HCEC 1CT (cell line): ENCODE measurements at regions not wholly inside any gene's neighbourhood (a gene's known extent, or its start where the extent isn't known, plus 50 kb on each side); places are given as distances from the start of the nearest gene placed in this dataset.
A peak's percentile ranks its signal among the peaks of the same experiment; 100 is the strongest.

ENCODE experiments used
- DNase-seq: peaks from one replicate; pipeline ENCODE4 v3.0.0-alpha.2; 2017

DNA sequence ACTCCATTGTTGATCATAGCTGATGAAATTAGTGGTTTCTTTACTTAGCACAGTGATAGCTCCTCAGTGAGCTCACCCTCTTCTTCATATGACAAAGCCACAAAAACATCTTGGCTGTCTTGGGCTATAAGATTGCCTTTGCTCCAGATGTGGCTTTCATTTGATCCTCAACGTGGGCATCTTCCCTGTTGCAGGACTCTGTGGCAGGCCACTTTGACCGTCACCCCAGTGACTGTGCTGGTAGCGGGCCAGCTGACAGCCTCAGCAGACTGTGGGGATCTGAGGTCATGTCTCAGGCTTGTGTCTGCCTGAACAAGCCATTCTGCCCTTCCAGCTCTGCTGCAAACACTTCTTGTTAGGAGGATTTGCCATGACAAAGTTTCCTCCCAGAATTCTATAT, 422.2 kb downstream of the NR2F1-AS1 start:
- no peak for DNase-seq

DNA sequence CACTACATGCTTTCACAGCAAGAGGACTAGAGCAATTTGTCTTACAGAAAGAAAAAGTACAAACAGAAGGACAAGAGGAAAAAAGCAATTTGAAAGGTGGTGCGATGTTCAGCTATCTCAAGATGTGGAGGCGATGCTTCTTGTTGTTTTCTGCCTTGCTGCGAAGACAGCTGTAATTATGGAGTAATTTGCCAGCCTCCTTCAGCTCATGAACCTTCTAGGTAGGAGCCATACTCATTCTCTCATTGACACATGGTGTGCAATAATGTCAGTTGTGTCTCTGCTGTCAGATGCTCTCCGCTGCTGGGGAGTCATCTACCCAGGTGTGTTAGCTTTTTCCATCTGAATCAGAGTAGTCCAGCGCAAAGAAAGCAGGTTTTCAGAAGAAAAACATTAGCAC, 424.5 kb downstream of the NR2F1-AS1 start:
- no peak for DNase-seq

DNA sequence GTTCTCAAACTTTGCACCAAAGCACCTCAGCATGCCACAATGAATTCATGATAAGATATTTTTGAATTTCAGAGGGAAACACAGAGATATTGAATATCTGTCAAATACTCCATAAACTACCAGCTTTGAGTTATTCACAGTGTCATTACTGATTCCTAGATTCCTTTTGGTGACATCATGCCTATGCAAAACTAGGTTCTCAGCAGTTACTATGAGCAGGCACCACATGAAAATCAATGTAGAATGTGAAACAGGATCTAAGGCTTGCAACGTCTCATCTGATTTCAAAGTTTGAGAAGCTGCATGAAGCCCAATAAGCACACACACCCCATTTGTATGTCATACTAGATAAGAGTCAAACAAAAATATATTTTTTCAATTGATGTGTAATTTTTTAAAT, 426.5 kb downstream of the NR2F1-AS1 start:
- no peak for DNase-seq

DNA sequence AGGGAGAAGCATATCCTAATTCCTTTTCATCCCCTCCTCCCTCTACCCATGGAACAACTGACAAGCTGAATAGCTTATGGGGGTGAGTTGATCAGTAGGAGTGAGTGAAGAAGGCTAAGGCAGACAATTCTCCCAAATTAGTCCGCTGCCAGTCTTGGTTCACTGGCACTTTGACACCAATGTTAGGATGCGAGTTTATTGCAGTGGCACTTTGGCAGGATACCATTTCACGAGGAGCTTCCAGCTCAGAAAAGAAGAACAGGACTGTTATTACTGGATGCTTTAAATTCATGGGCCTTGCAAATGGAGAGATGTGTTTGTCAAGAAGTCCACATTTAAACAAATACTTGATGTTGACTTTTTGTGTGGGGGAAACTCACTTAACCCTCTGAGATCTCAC, 427.6 kb downstream of the NR2F1-AS1 start:
- DNase-seq, result no peak

DNA sequence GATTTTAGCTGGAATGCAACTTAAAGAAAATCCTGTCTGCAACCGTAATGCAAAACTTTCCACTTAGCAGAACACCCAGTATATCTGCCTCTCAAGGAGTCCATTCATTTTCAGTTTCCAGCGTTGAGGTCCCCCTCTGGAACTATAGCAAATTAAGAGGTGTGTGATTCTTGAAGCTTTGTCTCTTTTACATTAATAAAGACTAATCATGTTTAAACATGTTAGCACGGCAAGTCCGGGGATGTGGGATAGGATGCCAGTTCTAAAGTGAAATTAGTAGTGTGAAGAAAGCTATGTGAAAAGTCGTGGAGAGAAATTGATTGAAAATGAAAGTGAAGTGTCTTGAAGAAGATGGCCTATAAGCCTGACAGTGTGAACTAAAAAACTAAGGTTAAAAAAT, 429.1 kb downstream of the NR2F1-AS1 start:
- no peak for DNase-seq

DNA sequence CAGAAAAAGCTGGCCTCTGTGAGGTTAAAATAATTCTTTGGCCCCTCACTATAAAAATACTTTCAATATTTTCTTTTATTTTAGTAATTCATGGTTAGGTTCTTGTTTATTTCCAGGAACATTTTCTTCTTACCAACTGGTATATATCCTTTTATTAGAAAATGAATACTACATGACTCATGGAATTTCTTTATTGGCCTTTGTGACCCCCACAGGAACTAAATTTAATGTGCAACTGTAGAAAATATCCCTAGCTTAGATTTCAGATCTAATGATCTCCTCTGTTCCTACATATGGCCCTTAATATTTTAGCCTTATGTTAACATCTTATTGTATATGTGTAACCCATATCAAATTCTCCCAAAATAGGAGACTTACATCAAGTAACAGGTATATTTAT, 429.9 kb downstream of the NR2F1-AS1 start:
- DNase-seq, result peak; percentile 78

DNA sequence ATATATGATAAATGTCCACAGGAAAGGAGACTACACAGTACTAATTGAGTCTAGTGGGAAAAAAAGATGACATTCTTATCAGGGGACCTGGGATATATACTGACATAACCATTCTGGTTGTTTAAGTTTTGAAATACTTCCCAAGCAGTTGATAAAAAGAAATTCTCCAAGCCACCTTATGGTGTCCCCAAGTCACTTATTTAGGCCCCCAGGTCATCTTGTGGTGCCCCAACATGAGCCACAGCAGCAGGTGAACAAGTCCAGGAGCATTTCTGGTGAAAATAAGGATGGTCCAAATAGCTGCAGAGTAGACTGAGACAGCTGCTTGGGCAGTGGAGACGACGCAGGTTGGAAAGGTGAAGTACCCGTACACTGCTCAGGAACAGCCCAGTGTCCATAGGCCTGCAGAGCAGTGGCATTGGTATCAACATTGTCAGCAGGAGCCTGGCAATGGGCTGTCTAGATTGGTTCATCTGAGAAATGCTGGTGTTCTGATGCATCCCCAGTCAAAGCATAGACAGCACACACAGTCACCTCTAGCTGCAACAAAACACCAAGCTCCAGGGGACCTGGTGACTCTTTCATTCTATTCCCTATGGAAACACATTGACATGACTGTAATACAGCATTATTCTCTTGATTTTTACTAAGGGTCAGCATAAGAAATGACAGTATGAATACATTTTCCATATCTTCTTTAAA, 430.6 kb downstream of the NR2F1-AS1 start:
- DNase-seq, result peak; percentile 32

DNA sequence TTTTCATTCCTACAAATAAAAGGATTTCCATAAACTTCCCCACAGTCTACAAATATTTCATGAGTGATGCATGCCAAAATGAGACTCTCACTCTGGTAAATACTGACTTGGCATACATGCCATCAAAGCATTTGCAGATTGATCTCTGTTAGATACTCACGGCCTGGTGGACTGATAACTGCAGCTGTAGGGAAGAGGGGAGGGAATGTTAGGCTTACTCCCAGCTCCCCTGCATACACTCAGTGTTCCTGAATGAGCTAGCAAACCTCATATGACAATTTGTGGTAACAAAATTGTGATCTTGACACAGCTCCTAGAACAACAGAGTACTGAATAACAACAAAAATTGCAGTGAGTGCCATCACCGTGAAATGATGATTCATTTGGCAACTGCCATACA, 435.3 kb downstream of the NR2F1-AS1 start:
- DNase-seq, result no peak

DNA sequence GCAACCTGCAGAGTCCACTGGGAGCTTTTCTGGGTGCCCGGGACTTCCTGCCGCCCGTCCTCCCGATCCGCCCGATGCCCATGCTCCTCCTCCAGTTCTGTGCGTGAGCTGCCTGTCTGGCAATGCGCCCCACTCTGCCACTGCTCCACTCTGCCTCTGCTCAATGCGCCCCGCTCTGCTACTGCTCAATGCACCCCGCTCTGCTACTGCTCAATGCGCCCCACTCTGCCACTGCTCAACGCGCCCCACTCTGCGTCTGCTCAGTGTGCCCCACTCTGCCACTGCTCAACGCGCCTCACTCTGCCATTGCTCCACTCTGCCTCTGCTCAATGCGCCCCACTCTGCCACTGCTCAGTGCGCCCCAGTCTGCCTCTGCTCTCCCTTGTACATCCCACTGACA, 436.0 kb downstream of the NR2F1-AS1 start:
- DNase-seq, result no peak

DNA sequence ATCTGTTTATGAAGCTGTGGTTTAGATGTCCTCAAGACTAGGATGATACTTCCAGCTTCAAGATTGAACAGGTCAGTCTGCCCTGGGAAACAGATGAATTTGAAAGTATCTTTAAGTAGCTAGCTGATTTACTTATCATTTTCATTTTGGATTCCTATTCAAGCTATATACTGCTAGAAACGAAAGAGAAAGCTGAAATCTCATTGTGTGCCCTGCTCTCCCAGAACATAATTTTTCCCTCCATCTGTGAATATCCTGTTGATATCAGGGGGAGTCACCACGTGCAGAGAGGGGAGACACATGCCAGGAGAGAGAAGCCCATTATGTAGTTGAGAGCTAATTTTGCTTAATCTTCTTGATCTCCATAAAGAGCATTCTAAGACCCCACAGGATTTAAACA, 439.1 kb downstream of the NR2F1-AS1 start:
- no peak for DNase-seq

DNA sequence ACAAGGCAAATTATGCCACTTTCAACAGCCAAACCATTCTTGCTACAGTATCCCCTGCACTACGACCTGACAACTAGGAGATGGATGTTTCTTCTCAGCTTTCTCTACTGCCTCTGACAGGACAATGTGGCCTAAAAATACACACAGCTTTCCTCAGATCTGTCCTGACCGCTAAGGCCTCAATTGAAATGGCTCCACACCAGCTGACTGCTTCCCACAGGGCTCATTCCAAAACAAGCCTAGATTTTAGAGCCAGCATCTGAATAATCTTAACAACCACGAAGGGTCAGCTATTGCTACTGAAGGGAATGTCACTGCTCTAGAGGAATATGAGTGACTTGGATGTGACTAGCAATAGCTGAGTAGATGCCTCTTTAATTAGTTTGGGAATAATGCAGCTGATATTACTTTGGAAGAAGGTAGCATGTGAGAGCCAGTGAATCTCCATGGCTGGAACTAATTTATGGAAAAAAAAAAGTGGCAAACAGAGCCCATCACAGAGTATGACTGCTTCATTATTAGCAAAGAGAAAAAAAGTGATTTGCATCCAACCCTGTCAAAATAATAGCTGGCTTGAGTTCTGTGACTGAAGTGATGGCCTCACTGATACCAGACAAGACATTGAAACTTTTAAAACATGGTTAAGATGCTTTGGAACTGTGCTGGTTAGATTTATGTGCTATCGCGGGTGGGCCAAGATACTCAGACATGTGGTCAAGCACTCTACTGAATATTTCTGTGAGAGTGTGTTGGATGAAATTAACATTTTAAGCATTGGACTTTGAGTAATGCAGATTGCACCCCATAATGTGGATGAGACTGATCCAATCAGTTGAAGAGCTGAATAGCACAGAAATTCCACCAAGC, 450.2 kb downstream of the NR2F1-AS1 start:
- DNase-seq, result no peak

DNA sequence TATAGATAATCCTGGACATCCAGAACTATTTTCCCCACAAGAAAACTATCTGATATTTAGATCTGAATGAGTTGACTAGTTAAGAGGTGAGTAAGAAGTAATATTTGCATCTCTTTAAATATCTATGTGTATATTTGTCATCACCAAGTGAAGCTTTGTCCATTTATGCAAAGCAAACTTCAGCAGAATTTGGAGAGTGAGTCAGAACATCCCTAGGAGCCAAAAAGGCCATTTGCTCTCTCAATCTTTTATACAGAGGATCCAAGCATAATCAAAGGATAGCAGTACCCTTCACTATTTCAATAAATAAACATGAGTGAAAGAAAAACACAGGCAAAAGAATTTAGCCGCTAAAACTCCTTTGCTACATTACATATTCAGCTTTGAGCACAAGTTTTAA, 454.4 kb downstream of the NR2F1-AS1 start:
- DNase-seq, result peak; percentile 62

DNA sequence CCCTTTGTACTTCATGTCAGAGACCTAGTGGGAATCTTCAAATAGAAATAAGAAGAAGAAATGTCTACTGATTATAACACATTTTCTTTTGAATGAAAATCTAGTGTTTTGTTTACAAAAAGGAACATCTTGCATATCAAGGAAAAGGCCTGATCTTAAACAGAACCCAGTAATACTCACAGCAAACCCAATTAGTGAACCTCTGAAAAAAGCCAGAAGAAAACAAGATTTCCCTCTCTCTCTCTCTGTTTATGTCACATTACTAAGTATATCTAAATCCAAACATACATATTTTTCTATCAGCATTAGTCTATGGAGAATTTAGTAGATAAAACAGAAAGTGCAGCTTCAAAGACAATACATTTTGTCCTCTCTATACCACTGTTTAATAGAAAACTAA, 457.9 kb downstream of the NR2F1-AS1 start:
- no peak for DNase-seq

DNA sequence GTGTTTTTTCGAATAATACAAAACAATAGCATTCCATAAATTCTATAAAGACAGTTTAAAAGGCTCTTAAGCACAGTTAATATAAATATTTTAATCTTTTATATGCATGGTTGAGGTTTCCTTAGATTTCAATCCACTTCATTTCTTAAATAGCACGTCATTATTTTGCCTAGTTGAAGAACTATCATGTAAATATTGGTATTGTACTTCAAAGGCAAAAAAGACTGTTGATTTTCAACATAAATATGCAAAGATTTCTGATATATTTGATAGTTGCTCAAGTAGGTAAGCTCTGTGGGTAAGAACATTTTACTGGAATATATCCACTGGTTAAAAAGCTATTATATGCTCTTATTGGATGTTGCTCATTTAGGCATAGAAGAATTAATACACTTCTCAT, 458.6 kb downstream of the NR2F1-AS1 start:
- DNase-seq, result no peak

DNA sequence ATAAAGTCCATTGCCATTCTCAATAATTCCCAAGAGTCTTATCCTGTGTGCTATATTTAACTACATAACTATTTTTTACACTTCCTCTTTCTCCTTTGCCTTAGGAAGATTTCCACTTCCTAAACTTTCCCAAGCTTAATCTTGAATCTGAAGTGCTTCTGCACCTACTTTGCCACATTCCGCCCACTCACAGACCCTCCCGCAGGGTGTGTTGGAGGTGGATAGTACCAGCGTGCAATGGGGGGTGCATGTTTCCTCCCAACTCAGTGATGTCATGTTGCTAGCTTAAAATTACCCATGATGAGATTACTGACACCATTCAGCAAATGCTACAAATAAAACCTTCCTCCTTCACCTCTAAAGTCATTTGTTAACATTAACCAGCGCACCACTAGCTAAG, 460.2 kb downstream of the NR2F1-AS1 start:
- no peak for DNase-seq

DNA sequence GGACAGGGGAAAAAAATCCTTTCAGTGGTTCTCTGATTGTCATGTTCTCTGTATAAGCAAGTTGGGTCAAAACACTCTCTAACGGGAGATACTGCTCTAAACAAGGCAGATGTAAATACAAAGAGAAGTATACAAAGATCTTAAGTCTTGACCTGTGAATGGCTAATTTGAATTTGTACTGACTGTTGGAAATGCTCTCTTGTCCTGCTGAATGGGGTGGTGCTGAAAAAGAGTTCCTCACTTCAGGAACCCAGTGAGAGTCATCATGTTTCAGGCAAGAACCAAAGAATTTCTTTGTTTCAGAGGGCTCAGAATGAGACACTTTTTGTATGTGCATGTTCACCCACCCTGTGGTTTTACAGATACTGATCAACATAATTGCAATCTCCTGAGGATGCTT, 461.0 kb downstream of the NR2F1-AS1 start:
- no peak for DNase-seq

DNA sequence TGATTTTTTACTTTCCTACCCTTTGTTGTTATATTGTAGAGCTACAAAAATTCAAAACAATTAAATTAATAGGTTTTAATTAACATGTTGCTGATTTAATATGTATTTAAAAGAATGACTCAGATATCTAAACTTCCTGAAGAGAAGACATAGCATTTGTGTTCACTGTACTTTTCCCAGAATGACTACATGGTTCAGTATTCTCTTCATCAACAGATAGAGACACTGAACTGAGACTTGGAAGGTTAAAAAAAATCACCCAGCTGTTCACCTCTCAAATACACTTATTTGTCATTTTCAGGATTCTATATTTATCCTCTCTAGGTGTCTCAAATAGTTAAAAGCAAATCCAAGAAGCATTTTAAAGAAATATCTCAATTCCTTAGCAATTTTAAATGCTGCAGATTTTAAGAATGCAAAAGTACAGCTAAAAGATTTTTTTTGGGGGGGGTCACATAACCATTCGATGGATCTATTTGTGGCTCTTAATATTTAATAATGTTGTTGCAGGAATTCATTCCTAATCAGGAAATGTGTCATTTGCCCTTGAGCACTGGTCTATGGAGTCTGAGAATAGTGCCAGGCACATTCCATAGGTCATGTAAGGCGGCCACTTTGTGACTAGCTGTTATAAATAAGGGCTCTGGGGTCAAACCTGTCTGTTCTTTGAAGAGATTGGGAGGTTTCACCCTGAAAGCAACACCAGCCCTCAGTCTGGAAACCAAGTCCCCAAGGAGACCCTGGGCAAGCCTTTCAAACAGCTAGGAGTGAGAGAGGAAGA, 463.1 kb downstream of the NR2F1-AS1 start:
- DNase-seq, result peak; percentile 53

DNA sequence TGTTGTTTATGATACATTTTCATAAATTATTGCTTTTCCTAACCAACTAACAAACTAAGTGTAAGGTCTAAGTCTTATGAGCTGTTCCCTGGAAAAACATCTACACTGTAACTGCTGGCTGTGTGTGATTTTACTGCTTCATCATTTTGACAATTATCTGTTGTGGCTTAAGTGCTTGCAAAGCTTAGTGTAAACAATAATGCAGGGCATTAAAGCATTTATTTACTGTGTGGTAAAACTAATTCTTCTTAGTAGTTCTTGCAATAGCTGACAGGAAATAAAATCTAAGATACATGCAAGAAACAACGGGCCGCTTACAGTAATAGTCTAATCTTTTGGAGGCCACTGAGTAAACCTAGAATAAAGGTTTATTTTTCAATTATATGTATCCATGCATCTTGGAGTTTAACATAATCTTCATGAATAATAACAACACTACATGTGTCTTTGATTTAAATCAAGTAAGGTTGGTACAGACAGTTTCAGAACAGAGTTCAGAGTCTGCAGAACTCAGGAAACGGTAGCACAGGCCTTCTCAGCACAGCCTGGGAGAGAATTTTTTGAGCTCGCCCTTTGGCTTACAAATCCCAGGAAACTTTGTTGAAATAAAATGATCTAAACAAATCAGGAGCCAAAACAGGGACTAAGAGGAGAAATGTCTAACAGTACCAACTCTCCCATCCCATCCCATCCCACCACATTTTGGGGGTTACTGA, 473.1 kb downstream of the NR2F1-AS1 start:
- peak; percentile 3 for DNase-seq

DNA sequence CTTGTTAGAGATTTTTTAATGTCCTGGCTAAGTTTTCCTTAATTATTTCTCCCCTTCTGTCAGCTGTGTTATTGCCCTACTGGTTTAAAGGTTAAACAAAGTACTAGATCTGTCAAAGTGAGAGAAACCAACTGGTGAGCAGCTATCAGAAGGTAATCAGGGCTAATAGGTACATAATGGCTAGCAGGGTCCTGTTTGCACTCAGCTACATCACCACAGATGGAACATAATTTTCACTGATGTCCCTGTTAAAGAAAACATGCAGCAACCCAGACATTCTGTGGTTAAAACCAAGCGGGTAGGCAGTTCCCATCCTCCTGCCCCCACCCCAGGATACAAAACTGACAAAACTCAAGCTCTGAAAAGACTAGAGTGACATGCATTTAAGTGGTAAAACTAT, 473.9 kb downstream of the NR2F1-AS1 start:
- no peak for DNase-seq

DNA sequence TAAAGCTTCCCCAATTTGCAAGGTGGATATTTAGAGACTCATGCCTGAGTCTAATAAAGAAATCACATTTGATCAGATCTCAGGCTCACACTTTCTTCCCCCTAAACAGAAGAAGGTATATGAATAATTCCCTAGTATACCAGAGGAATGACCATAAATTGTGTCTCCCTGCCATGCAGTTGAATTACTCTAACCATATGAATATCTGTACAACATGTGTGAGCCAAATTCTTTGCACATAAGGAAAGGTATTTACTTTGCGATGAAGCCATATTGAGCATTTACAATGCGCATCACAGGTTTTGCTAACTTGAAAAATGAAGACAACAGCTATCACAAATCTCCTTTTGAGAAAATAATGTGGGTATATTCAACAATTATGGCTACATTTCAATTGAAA, 479.4 kb downstream of the NR2F1-AS1 start:
- DNase-seq, result no peak

DNA sequence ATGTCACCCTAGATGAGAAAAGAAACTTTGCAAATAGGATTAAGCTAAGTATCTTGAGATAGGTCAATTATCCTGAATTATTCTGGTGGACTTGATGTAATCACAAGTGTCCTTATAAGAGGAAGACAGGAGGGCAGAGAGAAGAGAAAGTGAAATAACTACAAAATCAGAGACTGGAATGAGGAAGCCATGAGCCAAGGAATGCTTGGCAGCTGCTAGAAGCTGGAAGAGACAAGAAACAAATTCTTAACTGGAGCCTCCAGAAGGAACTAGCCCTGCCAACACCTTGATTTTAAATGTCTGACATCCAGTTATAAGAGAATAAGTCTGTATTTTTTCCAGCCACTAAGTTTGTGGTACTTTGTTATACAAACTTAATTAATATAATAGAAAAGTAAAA, 480.0 kb downstream of the NR2F1-AS1 start:
- DNase-seq, result peak; percentile 17

DNA sequence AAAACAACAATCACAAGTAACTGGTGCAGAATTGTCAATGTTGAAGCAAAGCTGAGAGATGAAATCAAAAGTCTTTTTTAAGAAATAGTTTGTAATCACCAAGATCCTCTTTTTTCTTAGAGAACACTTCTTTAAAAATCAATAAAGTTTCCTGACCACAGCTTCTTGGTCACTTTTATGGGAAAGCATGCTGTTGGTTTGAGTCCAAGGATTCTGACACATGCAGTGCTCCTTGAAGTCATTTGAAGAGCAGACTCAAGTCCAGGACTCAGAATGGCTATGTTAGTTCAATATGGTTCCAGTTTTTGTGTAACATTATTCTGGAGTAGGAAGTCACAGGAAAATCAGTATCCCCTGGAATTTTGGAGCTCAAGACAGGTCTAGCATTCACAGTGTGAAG, 480.6 kb downstream of the NR2F1-AS1 start:
- peak; percentile 54 for DNase-seq

DNA sequence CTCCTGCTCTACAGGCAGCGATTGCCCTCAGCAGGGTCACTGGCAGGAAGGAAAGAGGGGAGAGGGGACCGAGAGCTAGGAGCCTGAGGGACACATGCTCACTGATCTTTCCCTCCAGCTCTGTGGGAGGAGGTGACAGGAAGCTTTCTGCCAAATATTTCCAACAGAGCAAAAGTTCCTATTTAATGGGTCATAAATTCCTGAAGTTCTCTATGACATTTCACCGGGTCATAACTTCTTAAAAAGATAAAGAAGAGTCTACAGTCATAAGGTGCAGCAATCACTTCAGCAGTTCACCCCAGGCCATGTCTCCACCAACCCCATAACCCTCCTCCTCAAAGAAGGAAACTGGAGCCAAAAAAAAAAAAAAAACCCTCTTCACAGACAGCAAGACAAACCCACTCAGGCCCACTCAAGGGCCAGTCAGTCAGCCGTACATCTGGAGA, 481.1 kb downstream of the NR2F1-AS1 start:
- DNase-seq, result no peak
